Bronchial epithelial cell (primary cell): ENCODE measurements at regions not wholly inside any gene's neighbourhood (a gene's known extent, or its start where the extent isn't known, plus 50 kb on each side); places are given as distances from the start of the nearest gene placed in this dataset.

Experiments used
- DNase-seq: peaks from one replicate; pipeline ENCODE4 v3.0.0-alpha.2; 2010; ENCODE audit warnings: low read depth
- FAIRE-seq: peaks from 2 replicates; lab custom pipeline; 2011; peaks lifted over from hg19 to GRCh38; lab: Jason Lieb, UNC
- H3K27me3 ChIP-seq: 2 replicates; pipeline ENCODE4 v1.5.1; 2011; ENCODE audit warnings: low read length; ENCODE audit not compliant: control insufficient read depth, insufficient read depth
- H3K36me3 ChIP-seq: 2 replicates; pipeline ENCODE4 v1.5.1; 2011; ENCODE audit warnings: low read length; ENCODE audit not compliant: control insufficient read depth, insufficient read depth
- H3K4me3 ChIP-seq: 2 replicates; pipeline ENCODE4 v1.5.1; 2011; ENCODE audit warnings: mild to moderate bottlenecking, low read depth, low read length, control low read depth
- CTCF ChIP-seq: IDR thresholded peaks from 2 replicates; pipeline ENCODE4 v1.5.1; 2011; ENCODE audit warnings: mild to moderate bottlenecking, moderate library complexity, low read length, control low read depth, inconsistent platforms; ENCODE audit not compliant: insufficient read depth, severe bottlenecking

DNA sequence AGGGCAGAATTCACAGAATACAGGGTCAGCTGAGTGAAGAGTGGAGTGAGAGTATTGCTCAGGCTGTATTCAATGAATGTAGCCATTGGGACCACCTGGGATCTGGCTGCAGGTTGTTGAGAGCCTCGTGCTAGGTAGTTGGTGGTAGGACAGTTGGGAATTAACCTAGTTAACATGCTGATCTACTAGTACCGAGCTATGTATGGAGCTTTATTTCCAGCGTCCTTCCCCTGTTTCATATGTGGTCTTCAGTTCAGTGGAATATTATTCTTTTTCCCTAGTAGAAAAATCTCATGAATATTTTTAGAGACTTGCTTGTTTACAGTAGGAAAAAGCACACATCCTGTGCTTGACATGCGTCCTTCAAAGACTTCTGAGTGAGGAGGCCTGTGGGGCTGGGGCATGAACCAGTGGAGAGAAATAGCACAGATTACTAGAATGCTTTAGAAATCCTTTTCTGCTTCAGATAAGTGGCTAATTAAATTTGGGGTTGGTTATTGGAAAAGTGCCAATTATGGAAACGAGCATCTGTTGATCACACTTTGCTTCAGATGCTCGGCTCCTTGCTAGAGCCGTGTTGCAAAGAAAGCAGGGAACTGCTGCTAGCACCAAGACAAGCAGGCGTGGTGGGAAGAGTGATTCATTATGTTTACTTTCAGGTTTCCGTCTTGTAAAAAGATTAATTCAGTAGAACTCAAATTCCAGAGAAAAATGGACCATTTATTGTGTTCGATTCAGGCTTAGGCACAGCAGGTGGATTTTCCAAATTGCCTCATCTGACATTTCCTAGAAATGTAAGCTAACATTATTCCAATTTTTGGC lies 53.6 kb downstream of the ARF6 start:
- no peak for TF ChIP-seq CTCF
- Histone ChIP-seq H3K4me3 (no peak overlapping the region), H3K36me3 (no peaks in the 10 kb centered on the region), H3K27me3 (no peaks in the 10 kb centered on the region)
- FAIRE-seq (no peak), DNase-seq (peak; percentile 83)

- DNase-seq, result no peak
- FAIRE-seq, result no peak
- H3K27me3 ChIP-seq, result no peaks in the 10 kb centered on the region
- no peak for TF ChIP-seq CTCF
- no peak overlapping the region for H3K4me3 ChIP-seq
- H3K36me3 ChIP-seq, result no peaks in the 10 kb centered on the region
Measured at GRCh38 chr14:49947506-49947905, 54.6 kb downstream of the ARF6 start.

DNA sequence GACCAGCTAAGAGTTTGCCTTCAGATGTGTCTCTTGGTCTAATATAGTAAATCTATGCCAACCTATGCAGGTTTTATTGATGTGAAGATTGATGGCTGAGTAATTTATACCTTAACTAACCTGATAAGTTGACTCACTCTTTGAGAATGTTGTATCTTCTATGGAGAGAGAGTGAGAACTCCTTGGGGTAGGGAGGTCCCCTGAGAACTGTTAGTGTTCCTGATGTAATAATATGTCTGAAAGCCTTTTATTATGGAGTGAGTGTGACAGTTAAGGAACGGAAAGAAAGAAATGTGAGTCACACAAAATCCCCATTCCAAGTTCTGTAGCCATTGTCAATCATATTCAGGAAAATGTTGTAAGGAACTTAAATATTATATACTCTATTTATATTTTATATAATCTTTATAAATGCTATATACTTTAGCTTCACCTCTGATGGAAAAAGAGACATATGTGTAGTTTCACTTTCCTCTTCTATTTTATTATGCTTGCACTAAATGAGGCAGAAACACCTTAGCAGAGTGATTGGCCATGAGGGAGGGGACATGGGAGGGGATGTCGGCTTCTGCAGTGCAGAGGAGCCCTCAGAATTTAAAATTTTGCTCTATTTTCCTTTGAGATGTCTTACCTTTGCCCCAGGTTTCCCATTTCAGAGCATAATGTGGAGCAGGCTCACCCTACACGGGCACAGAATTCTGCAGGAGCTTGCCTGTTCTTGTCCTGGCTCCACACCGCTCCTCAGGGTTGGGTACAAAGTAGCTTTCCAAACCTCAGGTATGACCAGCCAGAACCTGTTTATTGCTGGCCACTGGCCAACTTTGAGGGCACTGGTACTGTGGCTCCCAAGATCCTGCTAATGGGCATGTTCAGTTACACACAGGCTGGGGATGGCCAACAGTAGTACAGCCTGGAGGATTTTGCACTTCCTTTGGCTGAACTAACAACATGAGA lies 57.7 kb downstream of the ARF6 start:
- DNase-seq, result peak; percentile 98
- peak; percentile 77 for FAIRE-seq
- H3K27me3 ChIP-seq, result no peaks in the 10 kb centered on the region
- TF ChIP-seq CTCF, result no peak
- H3K4me3 ChIP-seq, result peak overlapping the region; percentile 27
- H3K36me3 ChIP-seq, result no peaks in the 10 kb centered on the region

DNA sequence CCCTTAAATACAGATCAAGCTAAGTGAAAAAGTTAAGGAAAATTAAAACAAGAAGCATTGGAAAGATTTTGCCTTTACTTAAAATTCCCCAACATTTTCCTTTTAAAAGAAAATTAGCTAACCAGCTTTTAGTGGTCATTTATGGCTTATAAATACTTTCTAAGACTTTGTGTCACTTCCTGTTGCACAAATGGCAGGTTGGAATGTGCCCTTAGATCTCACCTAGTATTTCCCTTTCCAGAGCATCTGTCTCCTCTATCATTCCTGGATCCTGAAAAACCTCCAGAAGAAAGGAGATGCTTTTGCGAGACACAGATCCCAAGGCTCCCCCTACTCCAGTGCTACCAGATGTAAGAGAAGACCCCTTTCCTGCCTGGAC lies 58.3 kb downstream of the ARF6 start:
- no peak for TF ChIP-seq CTCF
- Histone ChIP-seq H3K27me3 (no peaks in the 10 kb centered on the region), H3K36me3 (no peaks in the 10 kb centered on the region), H3K4me3 (no peak overlapping the region)
- DNase-seq (no peak), FAIRE-seq (no peak)

DNA sequence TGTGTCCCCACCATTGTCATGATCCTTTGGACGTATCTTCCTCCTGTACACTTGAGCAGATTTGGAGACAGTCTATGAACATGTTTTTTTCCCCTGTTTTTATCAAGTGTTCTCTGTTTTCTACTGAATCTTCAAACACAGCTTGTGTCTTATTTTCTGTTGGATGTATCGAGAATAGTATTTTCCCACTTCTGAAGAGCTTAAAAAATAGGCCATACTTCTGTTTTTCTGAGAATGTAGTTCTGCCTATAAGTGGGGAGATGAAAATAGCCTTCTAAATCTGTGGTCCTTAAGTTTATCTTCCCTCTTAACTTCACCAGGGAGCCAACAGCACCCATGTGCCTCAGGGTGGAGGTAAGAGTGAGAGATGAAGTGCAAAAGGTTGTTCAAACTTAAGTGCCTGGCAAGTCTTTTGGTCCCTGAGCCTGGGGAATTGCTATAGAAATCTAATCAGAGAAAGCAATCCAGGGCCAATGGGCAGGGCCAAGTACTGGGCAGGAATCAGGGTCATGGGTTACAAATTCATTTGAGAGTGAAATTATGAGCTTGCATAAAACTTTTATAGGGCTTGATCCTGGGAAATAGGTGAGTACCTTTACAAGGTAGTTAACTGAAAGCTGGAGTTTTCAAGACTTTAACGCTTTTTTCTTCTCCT lies 58.9 kb downstream of the ARF6 start:
- no peak for FAIRE-seq
- Histone ChIP-seq H3K4me3 (no peak overlapping the region), H3K36me3 (no peaks in the 10 kb centered on the region), H3K27me3 (no peaks in the 10 kb centered on the region)
- DNase-seq, result no peak
- TF ChIP-seq CTCF, result no peak
